KOPT-K1 (cell line): ENCODE measurements at regions not wholly inside any gene's neighbourhood (a gene's known extent, or its start where the extent isn't known, plus 50 kb on each side); places are given as distances from the start of the nearest gene placed in this dataset.

ENCODE experiments used
- H3K27ac ChIP-seq: fragments of 200-600 bp; sonication (generic); 2 replicates; pipeline ENCODE4 v1.5.1; 2016; ENCODE audit warnings: antibody characterized with exemption, mild to moderate bottlenecking, low read depth, low read length; ENCODE audit not compliant: poor library complexity, severe bottlenecking
- H3K36me3 ChIP-seq: fragments of 200-600 bp; sonication (generic); 2 replicates; pipeline ENCODE4 v1.5.1; 2017; ENCODE audit warnings: antibody characterized with exemption, mild to moderate bottlenecking, low read length, moderate library complexity; ENCODE audit not compliant: insufficient read depth
- H3K9me3 ChIP-seq: fragments of 200-600 bp; sonication (generic); 2 replicates; pipeline ENCODE4 v1.5.1; 2017; ENCODE audit warnings: antibody characterized with exemption, low read length, mild to moderate bottlenecking; ENCODE audit not compliant: insufficient read depth, poor library complexity, severe bottlenecking

DNA sequence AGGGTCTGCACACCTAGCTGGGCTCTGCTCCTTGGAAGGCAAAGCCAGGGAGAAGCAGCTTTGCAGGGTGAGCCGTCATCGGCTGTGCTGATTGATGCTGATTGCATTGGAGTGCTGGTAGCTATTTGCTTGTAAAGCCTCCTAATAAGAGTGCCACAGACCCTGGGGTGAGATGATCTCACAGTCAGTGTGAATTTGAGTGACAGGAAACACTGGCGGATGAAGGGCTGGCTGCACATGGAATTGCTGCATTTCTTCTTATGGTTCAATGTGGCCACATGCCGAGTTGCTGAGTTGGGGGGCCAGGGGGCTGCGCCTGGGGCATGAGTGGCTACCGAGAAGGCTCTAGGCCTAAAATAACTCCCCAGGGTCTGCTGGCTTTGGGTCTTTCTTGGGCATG is 138.2 kb upstream of the CACNA1E start:
- no peaks in the 10 kb centered on the region for H3K9me3 ChIP-seq
- H3K36me3 ChIP-seq = no peaks in the 10 kb centered on the region
- H3K27ac ChIP-seq = no peak overlapping the region

DNA sequence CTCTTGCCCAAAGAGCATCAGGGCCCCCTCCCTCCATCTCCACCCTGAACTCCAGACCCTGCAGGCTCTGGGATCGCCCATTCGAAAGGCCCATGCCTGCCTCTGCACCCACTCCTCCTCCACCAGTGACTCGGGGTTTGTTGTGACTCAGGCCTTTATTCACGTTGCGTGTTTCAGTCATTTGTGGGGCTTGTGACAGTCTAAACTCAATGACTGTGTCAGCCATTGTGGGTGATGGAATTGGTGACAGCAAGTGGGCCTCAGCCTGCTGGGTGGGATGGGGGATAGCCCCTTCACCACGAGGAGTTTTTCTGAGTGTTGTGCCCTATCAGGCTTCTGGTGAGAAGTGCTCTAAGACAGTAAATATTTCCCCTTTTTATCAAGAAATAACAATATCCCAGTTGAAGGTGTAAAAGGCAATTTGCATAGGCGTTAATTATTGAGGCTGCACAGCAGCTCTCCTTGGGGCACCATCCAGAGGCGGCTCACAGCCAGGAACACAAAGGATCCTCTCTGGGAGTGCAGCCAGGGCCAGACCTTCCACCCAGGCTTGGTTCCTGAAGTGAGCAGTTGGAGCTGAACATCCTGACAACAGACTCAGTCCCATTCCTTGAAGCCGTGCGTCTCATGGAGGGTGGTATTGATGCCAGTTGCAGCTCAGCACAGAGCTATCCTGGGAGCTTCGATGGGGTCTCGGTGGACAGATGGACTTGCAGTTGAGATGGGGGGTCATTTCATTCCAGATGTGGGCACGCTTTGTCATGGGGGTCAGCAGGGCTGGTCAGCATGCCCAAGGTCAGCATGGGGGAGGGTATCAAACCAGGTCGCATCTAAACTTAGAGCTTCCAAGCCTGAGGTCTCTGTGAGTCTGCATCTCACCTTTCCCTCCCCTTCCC is 135.6 kb upstream of the CACNA1E start:
- Histone ChIP-seq H3K9me3 (no peaks in the 10 kb centered on the region), H3K36me3 (no peaks in the 10 kb centered on the region), H3K27ac (no peak overlapping the region)

DNA sequence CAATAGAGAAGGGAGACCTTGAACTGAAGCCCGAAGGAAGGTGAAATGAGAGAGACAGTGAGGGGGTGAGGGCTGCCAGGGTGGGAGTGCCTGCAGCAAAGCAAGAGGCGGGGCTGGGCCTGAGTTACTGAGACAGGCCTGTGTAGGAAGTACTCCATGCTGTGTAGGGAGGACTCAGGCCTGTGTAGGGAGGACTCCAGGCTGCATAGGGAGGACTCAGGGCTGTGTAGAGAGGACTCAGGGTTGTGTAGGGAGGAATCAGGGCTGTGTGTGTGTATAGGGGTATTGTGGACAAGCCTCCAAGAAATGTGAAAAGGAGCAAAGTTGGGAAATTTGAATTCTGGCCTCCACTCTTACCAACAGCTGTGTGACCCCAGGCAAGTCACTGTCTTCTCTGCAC is 133.8 kb upstream of the CACNA1E start:
- no peaks in the 10 kb centered on the region for H3K9me3 ChIP-seq
- H3K27ac ChIP-seq = no peak overlapping the region
- no peaks in the 10 kb centered on the region for H3K36me3 ChIP-seq

DNA sequence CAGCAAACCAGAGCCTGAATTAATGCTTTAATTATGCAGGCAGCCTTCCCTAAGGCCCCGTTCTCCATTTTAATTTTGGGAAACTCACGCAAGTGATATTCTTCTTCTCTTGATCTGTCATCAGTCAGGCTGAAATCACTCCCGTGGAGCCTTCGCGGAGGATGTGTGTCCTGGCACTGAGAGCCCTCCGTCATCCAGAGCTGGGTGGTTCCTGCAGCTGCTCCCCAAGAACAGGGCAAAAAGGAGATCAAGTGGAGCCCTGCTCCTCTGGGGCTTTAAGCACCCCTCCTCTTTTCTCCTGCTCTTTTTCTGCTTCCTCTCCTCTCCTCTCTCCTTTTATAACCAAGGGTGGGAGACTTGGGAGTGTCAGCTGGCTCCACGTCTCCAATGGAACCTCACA is 133.2 kb upstream of the CACNA1E start:
- no peaks in the 10 kb centered on the region for H3K9me3 ChIP-seq
- no peaks in the 10 kb centered on the region for H3K36me3 ChIP-seq
- H3K27ac ChIP-seq = no peak overlapping the region

DNA sequence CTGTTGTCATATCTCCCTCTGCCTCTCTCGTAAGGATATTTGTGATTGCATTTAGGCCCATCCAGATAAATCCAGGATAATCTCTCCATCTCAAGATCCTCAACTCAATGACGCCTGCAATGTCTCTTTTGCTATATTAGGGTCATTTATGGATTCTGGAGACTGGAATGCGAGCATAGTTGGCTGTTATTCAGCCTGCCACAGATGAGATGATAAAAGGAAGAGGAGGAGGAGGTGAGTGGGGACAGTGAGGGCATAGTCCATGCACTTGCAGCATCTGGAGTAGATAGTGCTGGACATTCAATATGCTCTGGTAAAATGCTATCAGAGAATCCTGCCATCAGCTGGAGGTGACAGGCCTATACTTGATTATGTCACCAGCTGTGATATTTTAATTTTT is 131.6 kb upstream of the CACNA1E start:
- no peak overlapping the region for H3K27ac ChIP-seq
- H3K9me3 ChIP-seq = no peaks in the 10 kb centered on the region
- H3K36me3 ChIP-seq = no peaks in the 10 kb centered on the region

DNA sequence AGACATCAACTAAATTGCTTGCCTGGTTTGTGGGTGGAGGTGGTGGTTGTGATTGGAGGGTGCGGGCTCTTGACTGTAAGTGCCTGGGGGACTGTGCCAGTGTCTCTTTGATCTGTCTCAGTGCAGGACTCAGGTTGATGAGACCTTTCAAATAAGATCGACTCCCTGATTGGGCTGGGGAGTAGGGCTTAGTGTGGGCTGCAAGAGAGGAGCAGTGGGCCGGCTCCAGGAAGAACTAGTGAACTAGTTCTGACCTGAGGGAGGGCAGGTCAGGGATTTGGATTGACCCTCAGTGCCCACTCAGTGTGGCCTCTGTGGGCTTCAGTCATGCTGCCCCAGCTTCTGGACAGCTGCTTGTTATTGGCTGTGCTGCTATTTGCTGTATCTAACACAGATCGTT is 130.6 kb upstream of the CACNA1E start:
- H3K9me3 ChIP-seq = no peaks in the 10 kb centered on the region
- no peaks in the 10 kb centered on the region for H3K36me3 ChIP-seq
- H3K27ac ChIP-seq = no peak overlapping the region

DNA sequence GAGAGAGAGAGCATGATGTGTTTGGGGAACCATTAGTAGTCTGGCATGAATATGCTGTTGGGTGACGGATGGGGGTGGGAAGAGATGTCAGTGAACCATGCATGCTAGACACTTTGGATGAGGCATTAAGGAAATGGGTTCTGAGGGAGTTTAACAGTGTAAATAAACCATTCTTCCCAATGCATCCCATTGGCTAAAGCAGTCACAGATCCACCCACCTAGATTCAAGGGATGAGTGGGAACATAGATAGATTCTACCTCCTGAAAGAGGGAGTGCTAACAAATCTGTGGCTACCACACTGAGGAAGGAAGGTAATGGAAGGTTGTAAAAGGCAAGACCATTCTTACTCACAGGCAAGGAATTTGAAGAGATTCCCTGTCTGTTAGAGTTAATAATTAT is 129.8 kb upstream of the CACNA1E start:
- Histone ChIP-seq H3K9me3 (no peaks in the 10 kb centered on the region), H3K27ac (no peak overlapping the region), H3K36me3 (no peaks in the 10 kb centered on the region)

DNA sequence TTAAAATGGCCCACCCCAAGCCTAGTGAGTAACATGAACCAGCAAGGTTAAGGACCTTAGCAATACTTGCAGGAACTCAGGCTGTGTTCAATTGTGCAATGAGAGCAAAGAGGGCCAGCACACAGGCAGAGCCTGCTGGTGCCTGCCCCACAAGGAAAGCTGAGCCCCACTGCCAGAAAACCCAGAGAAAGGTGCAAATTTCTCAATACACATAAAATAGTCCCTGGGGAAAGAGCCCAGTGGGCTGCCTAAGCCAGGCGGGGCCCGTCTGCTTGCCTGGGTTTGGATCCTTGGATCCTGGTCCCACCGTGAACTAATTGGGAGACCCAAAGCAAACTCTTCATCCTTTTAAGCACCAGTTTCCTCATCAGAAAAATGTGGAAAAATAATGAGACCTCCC is 128.5 kb upstream of the CACNA1E start:
- Histone ChIP-seq H3K36me3 (no peaks in the 10 kb centered on the region), H3K27ac (no peak overlapping the region), H3K9me3 (no peaks in the 10 kb centered on the region)

DNA sequence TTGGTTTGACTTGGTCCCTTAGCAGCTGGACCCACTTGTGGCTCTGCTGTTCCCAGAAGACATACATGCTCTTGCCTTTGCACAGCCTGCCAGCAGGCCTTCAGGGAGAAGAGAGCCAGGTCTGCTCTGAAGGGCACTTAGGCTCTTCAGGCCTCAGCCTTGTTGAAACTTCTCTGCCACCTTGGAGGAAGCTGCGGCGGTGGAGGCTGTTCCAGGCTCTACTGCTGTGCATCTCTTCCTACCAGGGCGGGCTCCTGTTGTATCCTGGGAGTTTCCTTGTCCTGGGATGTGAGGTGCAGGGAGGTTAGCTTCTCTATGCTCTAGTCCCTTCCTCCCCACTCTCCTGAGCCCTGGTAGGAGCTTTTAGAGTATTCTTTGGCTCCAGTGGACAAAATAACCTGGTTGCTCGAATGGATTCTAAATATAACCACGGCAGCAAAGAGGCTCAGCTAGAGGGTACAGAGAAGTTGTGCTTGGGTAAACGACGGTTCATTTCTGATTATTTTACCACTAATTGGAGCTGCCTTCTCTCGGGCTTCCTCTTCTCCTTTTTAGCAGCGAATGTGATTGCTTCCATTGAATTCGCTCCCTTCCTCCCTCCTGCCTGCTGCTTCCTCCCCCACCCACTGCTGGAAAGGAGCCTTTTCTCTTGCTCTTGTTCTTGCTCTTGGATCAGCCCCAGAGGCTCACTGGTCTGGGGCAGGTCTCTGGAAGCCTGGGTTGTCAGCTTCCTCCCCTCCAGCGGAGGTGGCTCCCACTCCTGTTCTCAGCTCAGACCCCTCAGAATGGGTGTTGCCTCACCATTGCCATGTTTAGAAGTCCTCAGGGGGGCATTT is 126.6 kb upstream of the CACNA1E start:
- H3K9me3 ChIP-seq = no peaks in the 10 kb centered on the region
- H3K36me3 ChIP-seq = no peaks in the 10 kb centered on the region
- H3K27ac ChIP-seq = no peak overlapping the region

DNA sequence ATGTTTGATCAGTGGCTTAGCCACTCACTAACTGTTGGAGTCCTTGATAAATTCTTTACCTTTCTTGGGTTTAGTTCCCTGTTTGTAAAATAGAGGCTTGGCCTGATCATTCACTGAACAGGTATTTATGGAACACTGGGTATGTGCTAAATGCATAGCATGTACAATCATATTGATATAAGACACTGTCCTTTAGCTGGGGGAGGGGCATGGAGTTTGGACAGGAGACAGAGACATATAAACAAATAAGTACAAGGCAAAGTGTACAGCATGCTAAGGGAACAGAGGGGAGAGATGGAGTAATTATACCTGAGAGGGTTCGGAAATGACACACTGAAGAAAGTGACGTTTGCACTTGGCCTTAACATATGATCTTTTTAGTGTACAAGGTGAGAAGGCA is 124.3 kb upstream of the CACNA1E start:
- Histone ChIP-seq H3K36me3 (no peaks in the 10 kb centered on the region), H3K9me3 (no peaks in the 10 kb centered on the region), H3K27ac (no peak overlapping the region)

DNA sequence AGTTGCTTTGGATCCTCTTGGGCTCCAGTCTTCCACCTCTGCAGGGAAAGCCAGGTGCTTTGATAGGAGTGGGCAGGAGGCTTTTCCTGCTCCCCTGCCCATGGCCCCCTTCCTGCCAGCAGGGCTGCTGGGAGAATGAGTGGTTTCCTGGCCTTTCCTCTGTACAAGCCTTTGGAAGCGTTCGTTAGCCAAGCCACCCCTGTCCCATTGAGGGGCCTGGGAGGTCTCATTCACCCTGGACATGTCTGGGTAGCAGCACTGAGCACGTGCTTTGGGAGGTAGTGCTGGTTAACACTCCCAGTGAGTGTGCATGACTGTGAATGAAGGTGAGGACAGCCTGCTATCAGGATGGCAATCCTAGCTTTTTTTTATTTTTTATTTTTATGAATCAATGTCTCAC is 118.5 kb upstream of the CACNA1E start:
- Histone ChIP-seq H3K36me3 (no peaks in the 10 kb centered on the region), H3K9me3 (no peaks in the 10 kb centered on the region), H3K27ac (no peak overlapping the region)

DNA sequence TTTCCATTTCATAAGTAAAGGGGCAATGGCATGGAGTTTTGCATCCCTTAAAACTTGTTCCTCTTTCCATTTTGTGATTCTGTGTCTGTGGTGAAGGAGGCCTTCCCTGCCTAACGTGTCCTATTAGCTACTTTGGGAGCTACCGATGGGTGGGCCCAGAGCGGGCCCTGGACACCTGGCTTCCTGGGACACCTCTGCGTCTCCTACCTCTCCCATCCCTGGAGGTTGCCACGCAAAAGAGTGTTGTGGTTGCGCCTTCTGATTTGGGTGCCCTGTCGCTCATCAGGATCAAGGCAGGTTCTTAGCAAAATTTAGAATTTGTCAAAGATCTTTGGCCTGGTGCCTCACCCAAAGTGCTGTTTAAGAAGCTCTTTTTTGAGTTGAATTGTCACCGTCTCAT is 116.4 kb upstream of the CACNA1E start:
- no peaks in the 10 kb centered on the region for H3K36me3 ChIP-seq
- H3K27ac ChIP-seq = no peak overlapping the region
- peaks cover 3% of the 10 kb centered on the region for H3K9me3 ChIP-seq

DNA sequence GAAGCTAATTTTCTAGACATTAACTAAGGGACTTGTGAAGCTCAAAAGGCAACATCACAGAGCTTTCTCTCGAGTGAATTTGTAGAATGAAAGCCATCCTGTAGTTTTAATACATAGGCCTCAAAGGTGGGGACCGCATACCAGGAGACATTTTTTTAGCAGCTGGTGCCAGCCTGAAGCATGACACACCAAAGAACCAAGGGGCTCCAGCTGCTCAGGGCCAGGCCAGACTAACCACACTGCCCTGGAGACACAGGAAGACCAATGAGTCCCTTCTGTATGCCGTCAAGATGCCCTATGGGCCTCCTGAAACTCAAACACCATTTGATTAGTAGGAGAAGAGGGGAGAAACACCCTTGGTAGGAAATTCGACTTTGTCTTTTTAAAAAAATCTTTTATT is 113.9 kb upstream of the CACNA1E start:
- no peaks in the 10 kb centered on the region for H3K36me3 ChIP-seq
- H3K27ac ChIP-seq = no peak overlapping the region
- peaks cover 9% of the 10 kb centered on the region for H3K9me3 ChIP-seq

DNA sequence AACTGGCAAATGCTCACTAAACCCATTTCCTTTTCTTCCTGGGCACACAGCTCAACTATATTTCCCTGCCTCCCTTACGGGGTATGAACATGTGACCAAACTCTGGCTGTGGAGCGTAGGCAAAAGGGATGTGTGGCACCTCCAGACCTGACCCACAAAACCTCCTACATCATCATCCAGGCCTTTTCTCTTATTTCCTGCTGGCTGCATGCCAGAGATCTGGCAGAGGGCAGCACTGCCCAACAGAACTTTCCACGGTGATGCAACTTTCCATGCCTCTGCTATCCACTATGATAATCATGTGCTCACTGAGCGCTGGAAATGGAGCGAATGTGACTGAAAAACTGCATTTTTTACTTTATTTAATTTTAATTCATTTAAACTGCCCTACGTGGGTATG is 99.6 kb upstream of the CACNA1E start:
- Histone ChIP-seq H3K36me3 (no peaks in the 10 kb centered on the region), H3K9me3 (no peaks in the 10 kb centered on the region), H3K27ac (no peak overlapping the region)

DNA sequence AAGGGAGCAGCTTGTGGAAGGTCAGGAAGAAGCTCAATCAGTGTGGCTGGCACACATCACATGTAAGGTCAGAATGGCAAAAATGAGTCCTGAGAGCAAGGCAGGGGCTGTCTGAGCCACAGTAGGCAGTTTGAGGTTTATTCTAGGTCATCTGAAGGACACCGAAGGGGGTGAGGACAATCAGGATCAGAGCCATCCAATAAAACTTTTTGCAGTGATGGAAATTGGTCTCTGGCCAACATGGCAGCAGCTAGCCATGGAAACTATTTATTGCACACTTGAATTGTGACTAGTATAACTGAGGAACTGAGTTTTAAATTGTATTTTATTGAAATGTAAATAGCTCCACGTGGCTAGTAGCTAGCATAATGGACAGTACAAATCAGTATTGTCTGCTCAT is 97.0 kb upstream of the CACNA1E start:
- Histone ChIP-seq H3K9me3 (no peaks in the 10 kb centered on the region), H3K27ac (no peak overlapping the region), H3K36me3 (no peaks in the 10 kb centered on the region)

DNA sequence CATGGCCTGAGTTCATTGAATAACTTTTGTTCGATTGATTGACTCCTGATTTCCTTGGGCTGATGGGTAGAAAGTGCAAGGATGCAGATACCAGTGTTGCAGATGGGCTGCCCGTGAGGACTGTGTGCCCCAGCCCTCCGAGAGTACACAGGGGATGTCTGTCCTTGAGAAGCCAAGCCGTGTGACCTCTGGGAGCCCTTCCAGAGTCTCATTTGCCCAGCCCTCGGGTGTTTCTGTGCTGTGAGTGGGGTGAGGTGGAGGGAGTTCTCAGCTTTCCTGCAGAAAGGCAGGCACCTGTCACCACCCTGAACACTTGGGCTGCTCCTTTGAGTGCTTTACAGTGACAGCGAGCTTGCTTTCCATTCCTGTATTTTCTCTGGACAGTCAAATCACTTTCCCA is 96.4 kb upstream of the CACNA1E start:
- H3K27ac ChIP-seq = no peak overlapping the region
- H3K9me3 ChIP-seq = no peaks in the 10 kb centered on the region
- no peaks in the 10 kb centered on the region for H3K36me3 ChIP-seq
